ENCODE measurements at regions not wholly inside any gene's neighbourhood (a gene's known extent, or its start where the extent isn't known, plus 50 kb on each side); places are given as distances from the start of the nearest gene placed in this dataset.

DNA sequence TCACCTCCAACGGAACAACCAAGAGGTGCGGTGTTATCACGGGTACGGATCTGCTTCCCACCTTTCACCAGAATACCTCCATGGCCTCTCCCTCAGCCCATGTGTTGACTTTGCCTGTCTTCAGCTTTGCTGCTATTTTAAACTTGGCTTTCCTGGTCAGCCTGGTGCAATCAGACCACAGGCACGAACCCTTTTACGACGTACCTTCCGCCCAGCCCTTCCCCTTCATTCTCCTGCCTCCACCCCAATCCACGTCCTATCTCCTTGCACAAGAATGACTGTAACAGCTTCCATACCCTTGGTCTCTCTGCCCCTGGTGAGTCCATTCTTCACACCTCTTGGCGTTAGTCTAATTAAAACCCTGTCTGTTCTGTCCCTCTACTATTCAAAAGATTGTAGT lies 431.7 kb downstream of the EFNB2 start:
- CTCF ChIA-PET = interaction anchor here (0.9 kb wide), 1 partner anchor 9 kb away, joined by 3 read pairs; no protein-coding TSS in a partner anchor
- TF ChIP-seq CTCF (IDR thresholded peaks at IDR 0.05; ENCODE audit: control extremely low read depth, extremely low read depth, low read depth, missing control alignments) = no peak
- POLR2A ChIA-PET = no interaction called here
- no peak for DNase-seq (ENCODE audit: extremely low spot score)

DNA sequence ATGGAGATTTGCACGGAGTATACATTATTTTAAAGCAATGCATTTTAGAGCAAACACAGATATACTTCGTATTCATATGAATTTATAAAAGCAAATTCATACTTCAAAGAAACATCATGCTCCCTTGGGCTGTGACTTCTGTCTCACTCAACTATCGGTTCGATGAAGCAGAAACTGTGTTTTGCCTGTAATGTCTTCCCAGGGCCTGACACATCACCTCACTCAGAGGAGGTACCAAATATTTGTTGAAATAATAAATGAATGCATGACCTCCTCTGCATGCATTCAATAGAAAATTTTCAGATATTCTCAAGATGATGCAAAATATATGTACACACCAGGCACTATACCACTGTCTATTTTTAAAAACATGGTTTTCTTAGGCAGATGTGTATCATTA lies 432.7 kb downstream of the EFNB2 start:
- CTCF ChIA-PET = no interaction called here
- TF ChIP-seq CTCF (IDR thresholded peaks at IDR 0.05; ENCODE audit: control extremely low read depth, extremely low read depth, low read depth, missing control alignments) = no peak
- DNase-seq (ENCODE audit: extremely low spot score) = no peak
- POLR2A ChIA-PET = no interaction called here

- CTCF ChIA-PET = interaction anchor here (1.5 kb wide), 1 partner anchor 18 kb away, joined by 4 read pairs; no protein-coding TSS in a partner anchor
- TF ChIP-seq CTCF (IDR thresholded peaks at IDR 0.05; ENCODE audit: control extremely low read depth, extremely low read depth, low read depth, missing control alignments) = no peak
- DNase-seq (ENCODE audit: extremely low spot score) = no peak
- POLR2A ChIA-PET = no interaction called here
These were observed 434.3 kb downstream of the EFNB2 start for GRCh38 chr13:106101201-106101600.

GRCh38 chr13:106100171-106100919 lies 435.1 kb downstream of the EFNB2 start:
- no peak for DNase-seq (ENCODE audit: extremely low spot score)
- POLR2A ChIA-PET = no interaction called here
- TF ChIP-seq CTCF (IDR thresholded peaks at IDR 0.05; ENCODE audit: control extremely low read depth, extremely low read depth, low read depth, missing control alignments) = no peak
- CTCF ChIA-PET = interaction anchor here (1.5 kb wide), 1 partner anchor 17 kb away, joined by 4 read pairs; no protein-coding TSS in a partner anchor

- TF ChIP-seq CTCF (IDR thresholded peaks at IDR 0.05; ENCODE audit: control extremely low read depth, extremely low read depth, low read depth, missing control alignments) = no peak
- ChIA-PET POLR2A (no interaction called here), CTCF (interaction anchor here (1.5 kb wide), 1 partner anchor 17 kb away, joined by 4 read pairs; no protein-coding TSS in a partner anchor)
- no peak for DNase-seq (ENCODE audit: extremely low spot score)
These were observed 435.7 kb downstream of the EFNB2 start for GRCh38 chr13:106099765-106100164.

DNA sequence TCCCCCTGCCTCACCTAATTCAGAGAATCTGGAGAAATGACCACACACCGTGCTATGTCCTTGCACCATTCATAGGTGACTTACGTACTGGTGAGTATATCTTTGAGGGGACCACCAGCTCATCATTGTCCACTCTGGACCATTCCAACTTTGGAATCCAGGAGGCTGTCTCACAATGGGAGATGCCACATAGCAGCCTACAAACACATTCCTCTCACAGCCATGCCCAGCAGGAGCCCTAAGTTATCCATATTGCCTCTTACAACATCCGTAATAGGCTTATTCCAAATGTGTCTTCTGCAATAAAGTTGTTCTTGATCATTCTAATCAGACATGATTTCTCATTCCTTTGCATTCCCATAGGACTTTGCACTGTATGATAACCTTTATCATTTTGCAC lies 436.7 kb downstream of the EFNB2 start:
- DNase-seq (ENCODE audit: extremely low spot score) = no peak
- POLR2A ChIA-PET = no interaction called here
- CTCF ChIA-PET = no interaction called here
- TF ChIP-seq CTCF (IDR thresholded peaks at IDR 0.05; ENCODE audit: control extremely low read depth, extremely low read depth, low read depth, missing control alignments) = no peak
